Prostate gland (tissue), 2 donors: ENCODE measurements at regions not wholly inside any gene's neighbourhood (a gene's known extent, or its start where the extent isn't known, plus 50 kb on each side); places are given as distances from the start of the nearest gene placed in this dataset.

Experiments used
- CTCF ChIP-seq, 4 experiments: fragments of 200-600 bp in 2 of 4; fragments of 450-650 bp in 2 of 4; sonication (generic) in 2 of 4; IDR thresholded peaks; 1 replicate in 3 of 4; 2 replicates in 1 of 4; pipeline ENCODE4 v1.5.1; 2016 to 2019; ENCODE audit warnings: antibody characterized with exemption in 4 of 4, mild to moderate bottlenecking in 2 of 4, moderate library complexity in 2 of 4
- POLR2A ChIP-seq: fragments of 450-650 bp; IDR thresholded peaks from one replicate; pipeline ENCODE4 v1.6.1; 2016; ENCODE audit warnings: antibody characterized with exemption, mild to moderate bottlenecking
- POLR2AphosphoS5 ChIP-seq: sonication (generic); formaldehyde crosslinking; IDR thresholded peaks from one replicate; pipeline ENCODE4 v1.6.1; 2017; ENCODE audit warnings: antibody characterized with exemption

GRCh38 chr14:38038986-38039385 is 168.7 kb upstream of the SSTR1 start:
- TF ChIP-seq CTCF (IDR thresholded peaks at IDR 0.05) (no peak), POLR2AphosphoS5 (no peak), POLR2A (no peak)
